GM21717 (cell line): ENCODE measurements at regions not wholly inside any gene's neighbourhood (a gene's known extent, or its start where the extent isn't known, plus 50 kb on each side); places are given as distances from the start of the nearest gene placed in this dataset.

Source experiments
- ATAC-seq: cut with Tn5 transposase; IDR thresholded peaks from one replicate; pipeline ENCODE4 v1.9.1; 2021; ENCODE audit warnings: mild to moderate bottlenecking, moderate library complexity; ENCODE audit not compliant: unreplicated experiment

DNA sequence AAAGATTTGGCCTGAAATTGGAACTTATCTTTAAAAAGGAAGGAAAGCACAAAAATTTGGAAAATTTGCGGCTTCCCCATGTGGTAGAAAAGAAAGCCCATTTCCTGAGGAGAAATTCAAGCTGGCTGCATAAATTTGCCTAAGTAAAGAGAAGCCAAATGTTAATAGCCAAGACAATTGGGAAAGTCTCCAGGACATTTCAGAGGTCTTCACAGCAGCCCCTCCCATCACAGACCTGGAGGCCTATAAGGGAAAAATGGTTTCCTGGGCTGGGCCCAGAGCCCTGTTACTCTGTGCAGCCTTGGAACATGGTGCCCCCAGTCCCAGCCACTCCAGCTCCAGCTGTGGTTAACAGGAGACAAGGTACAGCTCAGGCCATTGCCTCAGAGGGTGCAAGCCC, 736.5 kb downstream of the HACE1 start:
- no peak for ATAC-seq

DNA sequence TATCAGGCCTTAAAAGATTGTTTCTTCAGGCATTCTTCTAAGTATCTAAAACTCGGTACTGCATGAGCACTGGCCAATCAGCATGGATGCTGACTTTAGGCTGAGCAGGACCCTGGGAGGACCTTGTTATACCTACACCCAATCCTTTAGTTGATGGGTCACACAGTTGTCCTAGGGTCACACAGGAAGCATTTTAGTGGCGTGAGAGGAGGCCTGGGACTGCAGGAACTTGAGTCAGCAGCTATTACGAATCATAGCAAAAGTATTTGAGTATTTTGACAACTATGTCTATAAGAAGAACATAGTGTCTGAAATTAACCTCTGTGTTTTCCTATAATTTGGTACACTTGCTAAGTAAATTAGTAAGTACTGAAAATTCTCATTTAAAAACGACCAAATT, 741.4 kb downstream of the HACE1 start:
- ATAC-seq: no peak

DNA sequence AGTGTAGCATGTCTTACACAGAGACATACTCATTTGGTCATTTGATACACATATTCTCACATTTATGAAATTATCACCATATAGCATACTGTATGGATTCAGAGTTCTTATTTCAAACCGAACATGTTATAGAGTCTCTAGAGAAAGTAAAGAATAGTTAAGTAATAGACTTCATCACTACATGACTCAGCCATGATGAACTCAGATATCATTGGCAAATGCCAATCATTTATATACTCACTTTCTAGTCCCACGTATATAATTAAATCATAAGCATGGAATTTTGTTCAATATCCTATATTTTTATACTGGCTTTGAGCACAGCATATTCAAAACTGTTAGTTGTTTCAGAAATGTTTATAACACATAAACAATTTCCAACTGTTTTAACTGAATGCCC, 749.9 kb downstream of the HACE1 start:
- no peak for ATAC-seq

DNA sequence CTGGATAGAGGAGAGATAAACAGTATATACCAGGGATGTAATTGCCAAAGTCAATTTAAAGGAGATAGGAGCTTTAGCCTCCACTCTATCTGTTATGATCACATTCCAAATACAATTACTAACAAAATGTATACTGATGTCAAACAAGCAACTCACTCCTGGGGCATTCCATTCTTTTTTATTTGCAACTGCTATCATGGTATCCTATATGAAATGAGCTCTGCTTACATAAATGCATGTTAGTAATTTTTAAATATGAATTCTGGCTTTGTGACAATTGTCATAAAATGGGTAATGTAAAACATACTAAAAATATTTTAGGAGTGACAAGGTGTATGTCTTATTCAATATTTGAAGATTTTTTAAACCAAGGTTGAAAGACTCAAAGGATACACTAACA, 751.1 kb downstream of the HACE1 start:
- no peak for ATAC-seq

DNA sequence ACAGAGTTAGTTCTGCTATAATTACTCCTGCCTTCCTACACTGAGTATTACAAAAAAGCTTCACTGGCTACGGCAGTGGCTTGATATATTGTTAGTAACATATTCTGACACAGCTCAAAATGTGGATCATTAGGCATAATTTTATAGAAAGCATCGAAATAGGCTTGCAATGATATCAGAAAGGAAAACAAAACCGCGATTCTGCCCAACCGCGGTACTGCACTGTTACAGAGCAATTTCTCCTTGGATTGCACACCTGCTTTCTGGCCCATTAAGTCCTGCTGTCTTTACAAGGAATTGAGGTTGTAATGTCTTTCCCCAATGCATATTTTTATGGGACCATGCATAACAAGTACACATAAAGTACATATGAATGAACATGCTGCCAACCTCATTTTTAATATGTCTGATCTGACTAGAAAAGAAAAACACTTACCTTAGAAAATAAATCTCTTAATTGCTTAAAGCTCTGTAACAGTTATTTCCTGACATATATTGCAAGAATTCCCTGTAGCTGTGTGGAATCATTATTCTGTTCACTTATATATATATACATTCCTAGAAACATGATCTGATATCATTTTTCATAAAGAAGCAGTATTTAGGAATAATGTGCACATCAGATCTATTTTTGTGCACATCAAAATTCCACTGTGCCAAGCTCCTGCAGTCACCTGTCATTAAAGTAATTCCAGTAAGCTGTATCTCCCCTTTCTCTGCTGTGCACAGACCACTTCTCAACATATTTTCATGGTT, 763.9 kb downstream of the HACE1 start:
- no peak for ATAC-seq

DNA sequence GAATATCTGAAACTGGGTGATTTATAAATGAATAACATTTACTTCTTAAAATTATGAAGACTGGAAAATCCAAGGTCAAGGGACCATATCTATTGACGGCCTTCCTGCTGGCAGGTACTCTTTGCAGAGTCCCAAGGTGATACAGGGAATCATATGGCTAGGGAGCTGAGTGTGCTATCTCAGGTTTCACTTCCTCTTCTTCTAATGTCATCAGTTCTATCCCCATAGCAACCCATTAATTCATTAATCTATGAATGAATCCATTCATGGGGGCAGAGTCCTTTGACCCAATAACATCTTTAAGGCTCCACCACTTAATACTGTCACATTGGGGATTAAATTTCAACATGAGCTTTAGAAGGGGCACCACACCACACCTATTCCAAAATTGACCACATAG, 772.0 kb downstream of the HACE1 start:
- no peak for ATAC-seq

DNA sequence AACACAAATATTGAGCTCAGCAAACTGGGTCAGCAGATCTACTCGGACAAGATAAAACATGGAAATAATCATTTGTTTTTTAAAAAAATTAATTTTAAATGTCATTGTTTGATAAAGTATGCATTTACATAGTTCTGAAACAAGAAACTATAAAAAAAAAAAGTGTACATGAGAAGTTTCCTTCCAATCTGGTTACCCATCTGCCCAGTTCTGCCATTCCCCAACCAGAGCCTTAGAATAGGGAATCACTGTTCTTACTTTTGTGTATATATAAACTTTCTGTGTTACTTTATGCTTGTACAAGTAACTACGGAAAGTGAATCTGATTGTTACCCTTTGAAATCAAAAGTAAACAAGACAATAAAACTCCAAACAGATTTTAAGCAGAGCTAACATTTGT, 791.4 kb downstream of the HACE1 start:
- no peak for ATAC-seq

DNA sequence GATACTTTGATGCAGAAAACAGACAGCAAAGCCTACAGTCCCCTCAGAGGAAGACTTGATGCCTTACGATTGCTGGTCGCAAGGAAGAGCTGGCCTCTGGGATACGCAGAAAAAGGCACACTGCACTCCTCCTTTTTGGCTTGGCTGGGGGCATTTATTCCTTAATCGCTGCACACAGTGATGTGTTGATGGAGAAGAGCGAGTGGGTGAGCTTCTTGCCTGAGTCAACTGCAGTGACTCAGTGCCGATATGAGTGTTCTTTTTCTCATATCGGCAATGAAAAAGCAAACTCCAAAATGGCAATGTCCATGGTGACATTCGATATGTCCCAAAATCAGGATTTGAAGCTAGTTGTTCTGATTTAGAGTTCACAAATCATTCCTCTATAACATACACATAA, 794.8 kb downstream of the HACE1 start:
- ATAC-seq: no peak

DNA sequence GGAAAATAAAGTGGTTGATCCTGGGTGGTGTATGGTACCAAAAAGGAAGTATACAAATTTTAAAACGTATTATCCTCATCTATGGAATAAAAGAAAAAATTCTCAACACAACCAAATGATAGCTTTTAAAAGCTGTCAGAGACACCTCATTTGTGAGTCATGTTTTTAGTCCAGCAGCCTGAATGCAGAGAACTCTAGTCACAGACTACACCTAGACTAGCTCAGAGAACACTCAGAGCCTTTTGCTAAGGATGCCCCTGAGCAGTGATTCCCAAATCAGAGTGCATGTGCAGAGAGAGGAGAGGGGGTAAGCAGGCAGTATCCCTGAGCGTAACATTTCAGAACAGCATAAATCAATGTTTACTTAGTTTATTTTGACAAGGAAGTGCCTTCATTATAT, 809.3 kb downstream of the HACE1 start:
- no peak for ATAC-seq

DNA sequence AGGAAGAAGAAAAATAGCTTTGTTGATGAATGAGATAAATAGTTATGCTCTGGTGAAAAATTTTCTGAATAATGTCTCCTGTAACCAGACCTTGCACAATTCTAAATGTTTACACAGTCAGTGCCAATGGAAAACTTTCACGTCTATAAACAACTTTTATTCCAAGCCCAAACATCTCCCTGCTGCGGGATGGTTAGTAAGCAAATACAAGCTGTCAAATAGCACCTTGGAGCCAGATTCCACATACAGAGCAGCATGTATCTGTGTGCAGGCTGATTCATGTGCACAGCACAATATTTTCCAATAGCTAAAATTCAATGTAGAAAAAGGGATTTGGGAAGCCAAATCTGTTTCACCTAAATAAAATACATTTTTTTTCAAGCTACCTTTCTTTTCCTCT, 813.3 kb downstream of the HACE1 start:
- ATAC-seq: no peak

DNA sequence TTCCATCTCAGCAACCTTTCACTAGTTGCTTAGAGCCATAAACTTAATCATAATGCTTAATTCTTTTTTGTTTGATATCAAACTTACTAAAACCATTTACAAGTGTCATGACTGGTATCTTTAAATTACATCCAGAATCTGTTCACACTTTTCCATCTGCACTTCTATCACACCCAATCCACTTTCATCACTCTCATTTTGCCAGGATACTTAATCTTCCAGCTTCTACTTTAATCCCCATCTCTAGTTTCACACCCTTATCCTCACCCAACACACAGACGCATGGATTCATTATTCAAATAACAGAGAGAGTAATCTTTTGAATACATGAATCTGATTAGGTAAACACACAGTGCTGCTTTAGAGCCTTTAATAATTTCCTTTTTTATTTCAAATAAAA, 828.4 kb downstream of the HACE1 start:
- ATAC-seq: no peak

DNA sequence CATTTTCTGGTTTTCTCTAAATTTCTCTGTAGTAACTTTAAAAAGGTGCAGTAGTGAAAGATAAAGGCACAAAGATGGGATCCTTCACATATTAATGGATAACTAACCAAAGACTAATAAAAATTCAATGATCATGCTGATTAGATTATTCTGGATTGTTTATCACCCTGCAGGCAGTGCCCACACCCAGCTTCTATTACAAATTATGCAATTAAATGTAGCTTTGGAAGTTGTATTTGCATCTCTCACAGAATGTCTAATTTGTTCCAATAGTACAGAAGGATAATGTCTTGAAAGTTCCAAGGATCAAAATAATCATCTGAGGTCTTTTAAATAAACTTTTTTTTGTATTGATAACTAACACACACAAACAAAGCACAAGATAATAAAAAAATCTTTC, 837.6 kb downstream of the HACE1 start:
- no peak for ATAC-seq

DNA sequence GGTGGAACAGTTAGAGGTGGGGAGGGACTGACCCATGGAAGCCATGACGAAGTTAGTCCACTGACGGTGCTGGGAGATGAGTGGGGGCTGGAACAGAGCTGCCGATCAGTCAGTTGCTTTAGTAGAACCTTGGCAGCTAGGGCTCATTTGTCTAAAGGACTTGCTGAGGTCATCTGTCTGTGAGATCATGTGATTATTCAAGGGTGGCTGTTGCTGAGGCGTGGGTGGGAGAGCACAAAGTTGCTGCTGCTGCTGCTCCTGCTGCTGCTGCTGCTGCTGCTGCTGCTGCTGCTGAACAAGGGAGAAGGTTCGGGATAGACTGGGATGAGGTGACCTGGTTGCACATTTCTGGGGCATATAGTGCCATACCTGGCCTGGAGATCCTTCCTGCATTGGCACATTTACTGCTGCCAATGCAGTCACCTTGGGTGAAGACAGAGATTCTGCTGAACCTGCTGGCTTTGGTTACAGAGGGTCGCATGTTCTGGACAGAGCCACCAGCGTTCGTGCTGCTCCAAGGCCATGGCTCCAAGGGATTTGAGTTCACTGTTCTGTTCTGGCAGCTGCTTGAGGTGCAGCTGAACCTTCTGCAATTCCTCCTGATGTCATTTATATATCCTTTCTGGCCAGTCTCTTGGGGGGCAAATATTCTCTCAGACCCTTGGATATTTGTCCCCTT, 840.5 kb downstream of the HACE1 start:
- no peak for ATAC-seq

DNA sequence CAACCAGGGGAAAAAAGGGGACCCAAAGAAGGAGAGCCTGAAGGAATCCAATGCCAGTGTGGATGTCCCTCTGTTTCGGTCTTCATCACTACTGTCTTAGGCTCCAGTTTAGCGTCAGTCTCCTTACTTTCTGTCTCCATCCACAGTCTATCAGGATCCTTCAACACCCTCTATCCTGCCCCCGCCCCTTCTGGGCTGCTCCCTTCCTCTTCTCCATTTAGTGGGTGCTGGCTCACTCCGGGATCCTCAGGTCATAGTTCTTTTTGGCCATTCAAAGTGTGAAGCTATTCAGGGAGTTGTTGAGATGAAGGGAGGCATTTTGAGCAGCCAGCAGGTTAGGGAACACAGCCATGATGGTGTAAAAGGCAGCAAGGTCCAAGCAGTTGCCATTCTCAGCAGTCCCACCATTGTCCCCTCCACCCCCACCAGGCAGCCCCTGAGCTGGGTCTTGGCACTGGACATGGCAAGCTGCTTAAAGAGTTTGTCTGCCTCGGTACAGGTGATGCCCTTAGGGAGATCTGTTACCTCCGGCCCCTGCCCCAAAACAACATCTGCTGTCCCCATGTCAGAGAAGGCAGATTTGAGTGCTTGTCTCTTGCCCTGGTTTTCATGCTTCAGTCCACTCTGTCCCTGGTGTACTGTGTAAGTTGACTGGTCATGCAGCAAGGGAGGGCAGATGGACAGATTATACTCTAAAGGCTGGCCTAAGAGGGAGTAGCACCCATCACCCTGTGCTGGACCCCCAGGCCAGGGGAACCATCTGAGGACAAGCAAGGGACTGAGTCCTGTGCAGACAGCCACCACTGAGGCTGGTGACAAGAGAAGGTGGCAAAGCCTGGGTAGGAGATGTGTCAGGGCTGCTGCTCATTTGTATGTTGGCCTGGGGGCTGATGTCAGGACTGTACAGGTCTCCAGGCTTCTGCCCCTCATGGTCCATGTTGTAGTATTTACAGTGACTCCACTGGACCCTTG, 842.0 kb downstream of the HACE1 start:
- ATAC-seq: no peak

DNA sequence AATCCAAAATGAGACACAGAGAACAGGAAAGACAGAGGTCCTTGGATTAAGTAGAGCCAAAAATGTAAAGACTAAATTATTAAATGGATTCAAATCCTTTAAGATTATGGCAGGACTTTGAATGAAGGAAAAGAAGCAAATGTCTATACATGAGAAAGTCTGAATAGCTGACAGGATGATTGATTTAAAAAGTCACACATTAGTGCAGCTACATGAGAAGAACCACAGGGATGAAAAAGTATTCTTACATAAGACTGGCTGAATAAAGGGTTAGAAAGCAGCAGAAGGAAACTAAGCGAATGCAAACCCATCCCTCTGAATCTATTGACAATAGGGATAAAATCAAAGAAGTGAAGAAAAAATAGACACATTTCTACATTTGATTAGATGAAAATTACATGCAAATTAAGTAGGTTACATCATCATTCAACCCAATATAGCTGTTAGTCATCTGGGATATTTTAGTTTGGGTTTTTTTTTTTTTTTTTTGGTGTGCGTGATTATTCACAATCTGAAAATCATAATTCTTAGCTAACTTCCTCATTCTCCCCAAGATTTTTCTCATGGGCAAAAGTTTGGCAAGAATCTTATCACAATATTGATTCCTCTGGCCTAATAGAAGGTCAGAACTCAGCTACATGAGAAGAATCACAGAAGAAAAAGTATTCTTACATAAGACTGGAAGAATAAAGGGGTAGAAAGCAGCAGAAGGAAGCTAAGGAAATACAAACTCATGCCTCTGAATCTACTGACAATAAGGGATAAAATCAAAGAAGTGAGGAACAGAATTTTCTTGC, 845.4 kb downstream of the HACE1 start:
- ATAC-seq: no peak

DNA sequence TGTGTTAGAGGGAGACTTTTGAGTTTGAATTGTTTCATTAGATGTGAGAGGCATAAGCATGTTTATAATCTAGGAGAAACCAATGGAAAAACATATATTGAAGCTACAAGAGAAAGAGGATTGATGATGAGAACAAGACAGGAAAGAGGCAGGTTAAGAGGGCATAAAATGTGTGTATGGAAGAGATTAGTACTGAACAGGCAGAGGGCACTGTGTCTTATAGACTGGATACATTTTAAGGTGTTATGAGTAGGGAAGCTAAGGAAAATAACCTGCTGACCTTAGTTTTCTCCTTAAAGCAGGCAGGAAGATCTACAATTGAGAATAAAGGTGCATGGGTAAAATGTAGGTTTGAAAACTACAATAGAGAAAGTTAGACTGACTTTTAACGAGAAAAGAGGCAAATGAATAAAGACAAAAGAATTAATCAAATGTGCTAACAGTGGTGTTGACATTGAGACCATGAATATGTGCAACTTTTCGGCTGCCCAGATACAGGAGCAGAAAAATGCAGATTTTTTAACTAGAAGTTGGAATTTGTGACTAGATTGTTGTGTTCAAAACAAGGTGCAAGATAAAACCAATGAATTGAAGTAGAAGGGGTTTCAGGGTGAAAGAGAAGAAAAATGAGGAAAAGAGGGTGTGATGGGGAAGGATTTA, 846.3 kb downstream of the HACE1 start:
- no peak for ATAC-seq

DNA sequence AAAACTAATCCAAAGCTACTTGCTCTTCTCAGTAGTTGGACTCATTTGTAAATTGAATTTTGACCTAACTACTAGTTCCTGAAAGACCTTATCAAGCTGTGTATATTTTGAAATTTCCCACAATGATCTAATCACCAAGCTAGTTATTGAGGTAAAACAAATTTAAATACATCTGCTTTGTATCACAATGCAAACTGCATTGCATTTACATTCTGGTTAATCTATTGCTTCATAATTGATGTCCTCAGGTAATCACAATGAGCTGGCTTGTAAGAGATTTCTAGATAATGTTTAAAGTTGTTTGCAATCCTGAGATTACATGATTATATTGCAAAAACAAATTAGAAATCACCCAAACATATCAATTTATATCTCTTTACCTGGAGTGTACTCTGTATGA, 848.8 kb downstream of the HACE1 start:
- no peak for ATAC-seq

DNA sequence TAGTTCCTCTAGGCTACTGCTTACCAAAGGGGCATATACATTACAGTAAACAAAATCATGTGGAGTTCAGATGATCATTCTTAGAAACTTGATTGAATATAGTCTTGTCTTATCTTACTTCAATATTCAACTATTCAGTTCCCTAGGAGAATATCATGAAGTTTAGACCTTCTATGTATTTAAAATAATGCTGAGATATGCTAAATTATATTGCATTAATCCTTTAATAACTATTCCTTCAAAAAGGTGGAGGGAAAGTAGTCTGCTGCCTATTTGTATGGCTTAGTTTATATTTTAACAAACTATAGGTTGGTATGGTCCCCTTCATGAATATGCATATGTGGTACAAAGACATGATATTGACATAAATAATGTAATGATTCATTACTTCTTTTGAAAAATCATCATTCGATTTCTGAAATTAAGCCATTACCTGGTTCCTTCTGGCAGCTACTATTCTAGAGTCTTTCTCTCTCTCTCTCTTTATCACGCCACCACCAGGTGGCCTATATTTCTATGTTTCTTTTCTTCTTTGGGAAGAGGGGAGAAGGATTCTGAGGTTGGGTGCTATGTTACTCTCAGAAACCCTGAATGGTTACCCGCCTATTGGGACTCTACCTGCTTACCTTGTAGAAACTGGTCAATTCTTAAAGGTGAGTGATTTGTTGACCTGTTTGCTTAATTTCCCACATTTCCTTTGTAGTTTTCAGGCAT, 855.8 kb downstream of the HACE1 start:
- ATAC-seq: no peak

DNA sequence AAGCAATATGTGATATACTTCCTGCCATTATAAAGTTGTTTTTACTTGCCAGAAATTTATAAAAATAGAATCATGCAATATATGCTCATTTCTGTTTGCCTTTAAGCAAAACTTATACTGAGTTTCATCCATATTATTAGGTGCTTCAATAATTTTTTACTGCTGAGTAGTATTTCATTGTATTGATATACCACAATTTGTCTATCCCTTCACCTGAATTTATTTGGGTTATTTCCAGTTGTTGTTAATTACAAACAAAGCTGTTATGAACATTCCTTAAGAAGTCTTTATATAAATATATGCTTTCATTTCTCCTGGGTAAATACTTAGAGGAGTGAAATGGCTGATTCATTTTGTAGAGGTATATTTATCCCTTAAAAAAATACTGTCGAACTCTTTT, 864.1 kb downstream of the HACE1 start:
- no peak for ATAC-seq

DNA sequence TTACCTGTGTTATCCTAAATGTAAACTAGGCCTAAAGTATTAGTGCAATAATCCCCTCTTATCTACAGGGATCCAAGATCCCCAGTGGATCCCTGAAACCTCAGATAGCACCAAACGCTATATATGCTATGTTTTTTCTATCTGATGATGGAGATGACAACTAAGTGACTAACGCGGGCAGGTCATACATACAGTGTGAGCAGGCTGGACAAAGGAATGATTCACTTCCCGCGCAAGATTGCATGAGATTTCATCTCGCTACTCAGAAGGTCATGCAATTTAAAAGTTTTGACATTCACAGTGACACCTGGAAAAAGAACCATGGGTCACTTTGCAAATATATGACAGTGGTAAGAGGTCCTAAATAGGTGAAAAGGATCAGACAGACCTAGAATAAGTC, 875.9 kb downstream of the HACE1 start:
- ATAC-seq: no peak
